CD4-positive, alpha-beta T cell treated with Interleukin-6 at 100 ng/mL for 8 hours (primary cell): ENCODE measurements at regions not wholly inside any gene's neighbourhood (a gene's known extent, or its start where the extent isn't known, plus 50 kb on each side); places are given as distances from the start of the nearest gene placed in this dataset.

Experiments used
- DNase-seq: peaks from one replicate; pipeline ENCODE4 v3.0.0-alpha.2; 2020; ENCODE audit warnings: mixed read lengths, low spot score

DNA sequence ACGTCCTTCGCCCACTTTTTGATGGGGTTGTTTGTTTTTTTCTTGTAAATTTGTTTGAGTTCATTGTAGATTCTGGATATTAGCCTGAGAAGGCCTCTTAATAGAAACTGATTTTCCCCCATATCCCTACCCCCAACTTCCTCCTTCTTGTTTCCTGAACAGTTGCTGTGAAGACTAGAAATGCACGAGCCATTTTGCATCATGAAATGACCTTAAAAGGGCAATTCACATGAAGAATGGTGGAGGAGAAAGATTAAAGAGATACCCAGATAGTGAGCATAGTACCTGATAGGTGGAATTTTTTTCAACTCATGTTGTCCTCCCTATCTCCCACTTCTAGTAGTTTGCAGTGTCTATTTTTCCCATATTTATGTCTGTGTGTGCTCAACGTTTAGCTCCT, 55.2 kb upstream of the KCNH8 start:
- DNase-seq: no peak

DNA sequence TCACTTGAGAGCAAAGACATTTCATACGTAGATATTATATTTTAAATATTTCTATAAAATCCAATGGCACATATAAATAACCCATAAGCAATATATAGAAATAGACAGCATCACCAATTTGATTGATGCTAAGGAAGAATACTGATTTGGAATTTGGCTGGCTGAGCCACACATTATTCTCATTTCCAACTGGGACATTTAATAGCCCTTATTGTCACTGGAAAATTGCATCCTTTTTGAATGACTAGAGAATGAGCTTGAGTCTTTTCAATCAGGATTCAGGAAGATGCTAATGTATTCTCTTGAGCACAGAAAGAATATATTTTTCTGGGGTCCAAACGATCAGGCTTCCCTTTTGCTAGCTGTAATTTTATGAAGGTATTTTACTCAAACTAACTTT, 70.9 kb upstream of the KCNH8 start:
- DNase-seq: no peak

GRCh38 chr3:19075037-19075436, 73.3 kb upstream of the KCNH8 start:
- no peak for DNase-seq

DNA sequence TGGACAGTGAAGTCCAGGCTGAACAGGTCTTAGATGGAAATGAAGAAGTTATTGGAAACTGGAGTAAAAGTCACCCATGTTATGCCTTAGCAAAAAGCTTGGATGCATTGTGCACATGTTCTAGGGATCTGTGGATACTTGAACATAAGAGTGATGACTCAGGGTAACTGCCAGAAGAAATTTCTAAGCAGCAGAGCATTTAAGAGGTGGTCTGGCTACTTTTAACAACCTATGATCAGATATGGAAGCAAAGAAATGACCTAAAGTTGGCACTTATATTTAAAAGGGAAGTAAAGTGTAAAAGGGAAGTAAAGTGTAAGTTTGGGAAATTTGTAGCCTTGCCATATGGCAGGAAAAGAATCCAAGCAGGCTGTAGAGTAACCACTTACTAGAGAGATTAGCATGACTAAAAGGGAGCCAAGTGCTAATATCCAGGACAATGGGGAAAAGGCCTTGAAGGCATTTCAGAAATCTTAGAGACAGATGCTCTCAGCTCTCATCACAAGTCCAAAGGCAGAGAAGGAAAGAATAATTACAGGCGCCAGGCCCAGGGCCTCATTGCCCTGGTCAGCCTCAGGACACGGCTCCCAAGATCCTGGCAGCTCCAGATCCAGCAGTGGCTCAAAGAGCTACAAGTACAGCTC, 73.9 kb upstream of the KCNH8 start:
- DNase-seq: no peak

GRCh38 chr3:19073341-19074105, 74.8 kb upstream of the KCNH8 start:
- no peak for DNase-seq

- DNase-seq: no peak
Measured at GRCh38 chr3:19070325-19070724, 78.0 kb upstream of the KCNH8 start.

GRCh38 chr3:19065027-19065426, 83.3 kb upstream of the KCNH8 start:
- no peak for DNase-seq

- DNase-seq: no peak
Measured at GRCh38 chr3:19063936-19064335, 84.4 kb upstream of the KCNH8 start.

GRCh38 chr3:19060404-19060803, 87.9 kb upstream of the KCNH8 start:
- no peak for DNase-seq

- no peak for DNase-seq
Measured at GRCh38 chr3:19052874-19053273, 95.4 kb upstream of the KCNH8 start.

DNA sequence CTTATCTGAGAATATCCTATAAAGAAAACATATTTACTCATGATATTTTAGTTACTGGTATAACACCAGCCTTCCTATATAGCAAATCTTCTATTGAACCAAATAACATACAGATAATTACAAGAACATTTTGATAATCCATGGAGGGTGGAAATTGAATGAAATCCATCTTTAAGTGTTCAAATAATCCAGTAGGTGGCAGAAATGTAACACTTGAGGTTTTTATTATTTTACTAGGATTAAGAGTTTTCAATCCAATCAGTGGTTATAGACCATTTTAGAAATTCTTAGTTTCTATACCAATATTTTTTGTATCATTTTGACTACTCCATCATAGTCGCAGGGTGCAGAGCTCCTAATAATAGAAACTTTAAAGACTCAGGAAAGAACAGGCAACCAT, 101.9 kb upstream of the KCNH8 start:
- DNase-seq: no peak

DNA sequence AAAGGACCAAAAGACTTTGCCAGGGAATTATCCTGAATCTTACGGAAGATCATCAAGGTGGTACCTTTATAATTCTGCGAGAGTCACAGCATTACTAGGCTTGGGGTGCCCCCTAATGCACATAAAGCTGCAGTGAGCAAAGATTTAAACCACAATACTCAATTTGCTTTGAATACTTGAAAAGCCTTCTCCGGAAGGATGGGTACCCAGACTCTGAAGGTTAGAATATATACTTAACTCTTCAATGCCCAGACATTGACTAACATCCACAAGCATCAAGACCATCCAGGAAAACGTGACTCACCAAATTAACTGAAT, 117.8 kb upstream of the KCNH8 start:
- DNase-seq: no peak

DNA sequence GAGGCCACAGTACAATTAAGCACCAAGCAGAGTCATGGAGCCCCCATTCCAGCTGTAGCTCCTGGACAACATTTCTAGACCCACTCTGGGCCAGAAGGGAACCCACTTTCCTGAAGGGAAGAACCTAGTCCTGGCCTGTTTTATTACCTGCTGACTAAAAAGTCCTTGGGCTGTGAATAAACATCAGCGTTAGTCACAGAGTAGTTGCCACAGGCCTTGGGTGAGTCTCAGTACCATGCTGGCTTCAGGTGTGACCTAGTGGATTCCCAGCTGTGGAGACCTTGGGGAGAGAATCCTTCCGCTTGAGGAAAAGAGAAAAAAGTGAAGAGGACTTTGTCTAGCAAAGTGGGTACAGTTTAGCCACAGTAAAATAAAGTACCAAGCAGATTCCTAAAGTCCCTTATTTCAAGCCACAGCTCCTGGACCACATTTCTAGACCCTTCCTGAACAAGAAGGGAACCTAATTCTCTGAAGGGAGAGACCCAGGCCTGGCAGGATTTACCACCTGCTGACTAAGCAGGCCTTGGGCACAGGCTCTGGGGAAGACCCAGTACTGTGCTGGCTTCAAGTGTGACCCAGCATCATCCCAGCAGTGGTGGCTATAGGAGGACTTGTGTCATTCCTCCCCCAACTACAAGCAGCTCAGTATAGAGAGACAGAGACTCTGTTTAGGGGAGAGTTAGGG, 118.3 kb upstream of the KCNH8 start:
- DNase-seq: no peak

DNA sequence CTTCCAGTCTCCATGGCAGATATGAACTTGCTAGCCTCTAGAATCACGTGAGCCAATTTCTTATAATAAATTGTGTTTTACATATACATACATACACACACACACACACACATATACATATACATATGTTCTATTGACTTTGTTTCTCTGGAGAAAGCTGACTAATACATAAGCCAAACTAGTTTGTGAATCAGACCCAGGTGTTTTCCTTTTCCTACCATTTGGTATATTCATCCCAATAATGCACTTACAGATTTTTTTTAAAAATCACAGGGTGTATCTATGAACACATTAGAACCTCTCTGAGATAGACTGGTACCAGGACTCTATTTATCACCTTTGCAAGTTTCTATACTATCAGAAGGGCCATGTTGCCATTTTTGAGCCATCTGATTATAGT, 122.9 kb upstream of the KCNH8 start:
- DNase-seq: no peak

GRCh38 chr3:19022546-19022945, 125.8 kb upstream of the KCNH8 start:
- DNase-seq: no peak

GRCh38 chr3:19016851-19017250, 131.5 kb upstream of the KCNH8 start:
- DNase-seq: no peak

GRCh38 chr3:19013879-19014278, 134.4 kb upstream of the KCNH8 start:
- DNase-seq: no peak

- DNase-seq: no peak
Measured at GRCh38 chr3:19012846-19013245, 135.5 kb upstream of the KCNH8 start.

DNA sequence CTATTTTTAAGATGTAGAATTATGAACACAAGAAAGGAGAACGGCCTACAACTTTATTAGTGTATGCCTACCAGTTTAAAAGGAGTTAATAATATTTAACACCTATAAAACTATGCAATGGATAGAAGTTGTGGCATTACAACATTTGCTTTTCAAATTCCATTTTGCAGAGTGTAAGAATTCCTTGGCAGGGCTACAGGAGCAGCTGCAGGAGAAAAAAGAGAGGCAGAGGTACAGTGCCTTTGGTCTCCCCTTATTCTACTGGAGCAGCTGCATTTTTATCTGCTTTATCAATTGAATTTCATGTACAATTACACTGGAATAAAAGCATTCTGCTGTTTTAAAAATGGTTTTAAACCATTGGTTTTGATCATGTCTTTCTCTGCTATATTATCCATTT, 145.7 kb upstream of the KCNH8 start:
- DNase-seq: no peak

GRCh38 chr3:18998069-18998468, 150.2 kb upstream of the KCNH8 start:
- no peak for DNase-seq

- DNase-seq: no peak
Measured at GRCh38 chr3:18992709-18993108, 155.6 kb upstream of the KCNH8 start.

GRCh38 chr3:18989237-18989795, 159.0 kb upstream of the KCNH8 start:
- DNase-seq: no peak

DNA sequence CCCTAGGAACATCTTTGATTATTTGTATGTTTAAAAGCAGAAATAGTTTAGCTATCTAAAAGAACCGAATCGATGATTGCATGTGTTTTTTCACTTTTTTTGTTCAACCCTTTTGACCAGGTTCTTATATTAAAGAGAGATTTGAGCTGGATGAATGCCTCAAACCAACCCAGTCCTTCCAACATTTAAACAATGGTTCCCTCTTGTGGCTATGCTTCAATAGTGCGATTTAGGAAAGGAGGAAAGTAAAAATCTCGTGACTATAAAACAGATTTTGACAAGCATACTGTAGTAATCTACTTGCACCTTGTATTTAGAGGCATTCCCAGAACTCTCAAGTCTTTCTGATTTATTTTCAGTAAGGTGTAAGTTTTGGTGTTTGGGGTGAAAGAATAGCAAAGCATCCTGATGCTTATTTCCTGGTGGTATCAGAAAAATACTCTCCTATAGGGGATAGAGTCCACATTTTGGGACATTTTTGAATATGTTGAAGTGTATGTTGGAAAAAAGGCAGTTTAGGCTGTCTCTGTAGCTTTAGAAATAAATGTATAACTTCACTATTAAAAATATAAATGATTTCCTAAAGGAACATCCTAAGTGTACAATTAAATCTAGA, 159.6 kb upstream of the KCNH8 start:
- DNase-seq: peak; percentile 31
